ENCODE measurements at regions not wholly inside any gene's neighbourhood (a gene's known extent, or its start where the extent isn't known, plus 50 kb on each side); places are given as distances from the start of the nearest gene placed in this dataset.

DNA sequence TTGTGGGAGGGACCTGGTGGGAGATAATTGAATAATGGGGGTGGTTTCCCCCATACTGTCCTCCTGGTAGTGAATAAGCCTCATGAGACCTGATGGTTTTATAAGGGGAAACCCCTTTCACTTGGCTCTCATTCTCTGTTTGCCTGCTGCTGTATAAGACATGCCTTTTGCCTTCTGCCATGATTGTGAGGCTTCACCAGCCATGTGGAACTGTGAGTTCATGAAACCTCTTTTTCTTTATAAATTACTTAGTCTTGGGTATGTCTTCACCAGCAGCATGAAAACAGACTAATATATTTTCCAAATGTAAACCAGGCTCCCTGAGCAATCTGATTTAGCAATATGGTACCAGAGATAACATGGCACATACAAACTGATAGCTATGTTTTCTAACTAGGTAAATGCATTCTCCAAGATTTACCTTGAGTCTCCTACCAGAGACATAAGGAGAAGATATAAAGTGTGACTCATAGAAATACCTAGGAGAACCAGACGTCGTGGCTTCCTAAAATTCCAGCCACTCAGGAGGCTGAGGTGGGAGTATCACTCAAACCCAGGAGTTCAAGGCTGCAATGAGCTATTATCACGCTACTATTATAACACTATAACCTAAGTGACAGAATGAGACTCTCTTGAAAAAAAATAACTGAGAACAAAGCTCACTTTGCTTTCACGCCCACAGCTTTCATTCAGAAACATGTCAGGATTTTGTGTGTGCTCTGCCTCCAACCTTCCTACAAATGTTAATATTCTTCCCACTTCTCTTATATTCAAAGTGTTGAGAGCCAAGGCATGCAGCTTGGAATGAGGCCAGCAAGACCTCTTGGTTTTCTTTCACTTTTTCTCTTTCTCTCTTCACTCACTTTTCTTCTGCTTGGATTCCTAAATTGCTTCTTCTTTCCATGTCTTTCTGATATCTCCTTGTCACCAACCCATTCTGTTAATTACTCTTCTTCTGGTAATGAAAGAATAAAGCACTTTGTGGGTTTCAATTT is 263.9 kb upstream of the UBE2E3 start:
- TF ChIP-seq TAF1 (IDR thresholded peaks at IDR 0.05; ENCODE audit: borderline replicate concordance, low read depth, low read length) (no peak), POLR2A (IDR thresholded peaks at IDR 0.05; ENCODE audit: low read depth, low read length) (no peak), POLR2AphosphoS5 (IDR thresholded peaks at IDR 0.05; ENCODE audit: low read depth, low read length) (no peak)
